ENCODE measurements at regions not wholly inside any gene's neighbourhood (a gene's known extent, or its start where the extent isn't known, plus 50 kb on each side); places are given as distances from the start of the nearest gene placed in this dataset.

- TF ChIP-seq CTCF (IDR thresholded peaks at IDR 0.05) (no peak), POLR2A (IDR thresholded peaks at IDR 0.05) (no peak), EP300 (IDR thresholded peaks at IDR 0.05) (no peak), POLR2AphosphoS5 (IDR thresholded peaks at IDR 0.05) (no peak)
Measured at GRCh38 chr2:234555161-234555560, 58.3 kb upstream of the ARL4C start.

All from suprapubic skin (tissue), 4 donors.